ENCODE measurements at regions not wholly inside any gene's neighbourhood (a gene's known extent, or its start where the extent isn't known, plus 50 kb on each side); places are given as distances from the start of the nearest gene placed in this dataset.

GRCh38 chr18:41713969-41714825, 240.8 kb upstream of the PIK3C3 start:
- no peak for TF ChIP-seq EZH2phosphoT487 (IDR thresholded peaks at IDR 0.05; ENCODE audit: unreplicated experiment)
- TF ChIP-seq REST (IDR thresholded peaks at IDR 0.05; ENCODE audit: unreplicated experiment): no peak
- no peak for TF ChIP-seq CTCF (conservative IDR thresholded peaks at IDR 0.05; ENCODE audit: low read depth in 2 of 2)
- no peak for TF ChIP-seq JUNB (IDR thresholded peaks at IDR 0.05; ENCODE audit: unreplicated experiment)
- no peak for TF ChIP-seq ETS1 (IDR thresholded peaks at IDR 0.05)
- no peak for TF ChIP-seq ZNF331 (CRISPR knock-in tag; IDR thresholded peaks at IDR 0.05; ENCODE audit: low read depth)
- TF ChIP-seq ZNF462 (CRISPR knock-in tag; IDR thresholded peaks at IDR 0.05): no peak

All from GM23338 (cell line).